ENCODE measurements at regions not wholly inside any gene's neighbourhood (a gene's known extent, or its start where the extent isn't known, plus 50 kb on each side); places are given as distances from the start of the nearest gene placed in this dataset.

- H2AFZ ChIP-seq (ENCODE audit: low read depth, low read length), result no peak overlapping the region
- H3K9me2 ChIP-seq (ENCODE audit: insufficient read depth, low read length), result no peaks in the 10 kb centered on the region
- no peaks in the 10 kb centered on the region for H4K20me1 ChIP-seq (ENCODE audit: insufficient read depth)
- H3K9me3 ChIP-seq (ENCODE audit: low read length), result no peaks in the 10 kb centered on the region
- no peaks in the 10 kb centered on the region for H3K79me2 ChIP-seq (replicated peaks; ENCODE audit: insufficient read depth, low read length)
- H3K27me3 ChIP-seq (ENCODE audit: insufficient read depth, low read depth, low read length), result no peaks in the 10 kb centered on the region
- H3K4me3 ChIP-seq (ENCODE audit: low read length), result no peak overlapping the region
- H3K4me2 ChIP-seq (ENCODE audit: low read length), result no peak overlapping the region
- H3K9ac ChIP-seq (ENCODE audit: low read length), result no peak overlapping the region
- TF ChIP-seq CTCF (IDR thresholded peaks at IDR 0.05; ENCODE audit: poor library complexity, severe bottlenecking), result no peak
- TF ChIP-seq POLR2AphosphoS5 (IDR thresholded peaks at IDR 0.05), result no peak
- TF ChIP-seq TAF1 (IDR thresholded peaks at IDR 0.05; ENCODE audit: low read depth), result no peak
- no peak for TF ChIP-seq SMC3 (conservative IDR thresholded peaks at IDR 0.05; ENCODE audit: poor library complexity)
- TF ChIP-seq EZH2 (IDR thresholded peaks at IDR 0.05; ENCODE audit: borderline replicate concordance, insufficient read depth, low read length, poor library complexity, severe bottlenecking), result no peak
- TF ChIP-seq EP300 (conservative IDR thresholded peaks at IDR 0.05; ENCODE audit: poor library complexity, severe bottlenecking), result no peak
- no peak for TF ChIP-seq REST (IDR thresholded peaks at IDR 0.05; ENCODE audit: borderline replicate concordance)
- no peak for TF ChIP-seq RAD21 (conservative IDR thresholded peaks at IDR 0.05)
- no peak for TF ChIP-seq MXI1 (conservative IDR thresholded peaks at IDR 0.05; ENCODE audit: poor library complexity, severe bottlenecking)
- no peaks in the 10 kb centered on the region for H3K36me3 ChIP-seq (ENCODE audit: insufficient read depth, low read length)
- no peak overlapping the region for H3K27ac ChIP-seq (ENCODE audit: low read length)
- H3F3A ChIP-seq (ENCODE audit: insufficient read depth, low read length, poor library complexity, severe bottlenecking), result no peaks in the 10 kb centered on the region
Measured at GRCh38 chr13:71949441-71949840, 82.4 kb upstream of the DACH1 start.

DNA sequence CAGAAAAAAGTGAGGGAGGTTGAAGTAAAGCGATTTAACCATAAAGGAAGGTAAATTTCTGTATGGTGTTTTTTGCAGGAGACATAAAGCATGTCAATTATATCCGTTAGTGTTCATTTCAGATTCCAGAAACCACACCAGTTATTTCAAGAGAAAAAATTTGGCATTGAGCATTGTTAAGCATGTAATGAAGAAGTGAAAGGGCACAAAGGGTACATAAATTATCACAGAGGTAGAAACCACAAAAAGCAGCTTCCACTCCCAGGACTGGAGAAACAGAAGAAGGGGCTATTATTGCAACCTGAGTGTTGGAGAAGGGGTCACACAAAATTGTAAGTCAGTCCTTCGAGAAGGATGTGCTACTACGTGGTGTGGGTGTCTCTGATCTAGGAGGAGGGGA is 72.2 kb upstream of the DACH1 start:
- H3K9me3 ChIP-seq (ENCODE audit: low read length), result no peaks in the 10 kb centered on the region
- no peaks in the 10 kb centered on the region for H3K79me2 ChIP-seq (replicated peaks; ENCODE audit: insufficient read depth, low read length)
- H3K27me3 ChIP-seq (ENCODE audit: insufficient read depth, low read depth, low read length), result no peaks in the 10 kb centered on the region
- H3K9me2 ChIP-seq (ENCODE audit: insufficient read depth, low read length), result no peaks in the 10 kb centered on the region
- H3K27ac ChIP-seq (ENCODE audit: low read length), result no peak overlapping the region
- H3K9ac ChIP-seq (ENCODE audit: low read length), result no peak overlapping the region
- H3K4me2 ChIP-seq (ENCODE audit: low read length), result no peak overlapping the region
- no peak overlapping the region for H2AFZ ChIP-seq (ENCODE audit: low read depth, low read length)
- H3K4me3 ChIP-seq (ENCODE audit: low read length), result no peak overlapping the region
- H3K36me3 ChIP-seq (ENCODE audit: insufficient read depth, low read length), result no peaks in the 10 kb centered on the region
- H4K20me1 ChIP-seq (ENCODE audit: insufficient read depth), result no peaks in the 10 kb centered on the region
- TF ChIP-seq CTCF (IDR thresholded peaks at IDR 0.05; ENCODE audit: poor library complexity, severe bottlenecking) (no peak), RAD21 (conservative IDR thresholded peaks at IDR 0.05) (no peak), SMC3 (conservative IDR thresholded peaks at IDR 0.05; ENCODE audit: poor library complexity) (no peak), EP300 (conservative IDR thresholded peaks at IDR 0.05; ENCODE audit: poor library complexity, severe bottlenecking) (no peak), EZH2 (IDR thresholded peaks at IDR 0.05; ENCODE audit: borderline replicate concordance, insufficient read depth, low read length, poor library complexity, severe bottlenecking) (no peak), POLR2AphosphoS5 (IDR thresholded peaks at IDR 0.05) (no peak), MXI1 (conservative IDR thresholded peaks at IDR 0.05; ENCODE audit: poor library complexity, severe bottlenecking) (no peak), REST (IDR thresholded peaks at IDR 0.05; ENCODE audit: borderline replicate concordance) (no peak), TAF1 (IDR thresholded peaks at IDR 0.05; ENCODE audit: low read depth) (no peak)
- no peaks in the 10 kb centered on the region for H3F3A ChIP-seq (ENCODE audit: insufficient read depth, low read length, poor library complexity, severe bottlenecking)

All from neural cell (in vitro differentiated cells).